Suprapubic skin (tissue), 4 donors: ENCODE measurements at regions not wholly inside any gene's neighbourhood (a gene's known extent, or its start where the extent isn't known, plus 50 kb on each side); places are given as distances from the start of the nearest gene placed in this dataset.
"Not testable (repeated sequence)": the region's sequence is repeated elsewhere in the genome, so short reads cannot be mapped to it uniquely, and the experiment has no call there.

Source experiments
- EP300 ChIP-seq: sonication (generic); formaldehyde crosslinking; IDR thresholded peaks from one replicate; pipeline ENCODE4 v1.6.1; 2017; ENCODE audit warnings: antibody characterized with exemption
- POLR2AphosphoS5 ChIP-seq, 3 donors: sonication (generic); formaldehyde crosslinking; IDR thresholded peaks; one replicate each; pipeline ENCODE4 v1.6.1; 2017; ENCODE audit warnings: antibody characterized with exemption in 3 of 3

GRCh38 chr6:57759850-57760249 is 442.4 kb downstream of the PRIM2 start:
- not testable (repeated sequence) for TF ChIP-seq POLR2AphosphoS5 (IDR thresholded peaks at IDR 0.05); EP300
